ENCODE measurements at regions not wholly inside any gene's neighbourhood (a gene's known extent, or its start where the extent isn't known, plus 50 kb on each side); places are given as distances from the start of the nearest gene placed in this dataset.

GRCh38 chr14:101483829-101484228 lies 77.5 kb upstream of the DIO3 start:
- FAIRE-seq (no peak), DNase-seq (ENCODE audit: low read depth) (no peak)
- Histone ChIP-seq H3K27me3 (ENCODE audit: control insufficient read depth, insufficient read depth, low read length) (no peaks in the 10 kb centered on the region), H3K36me3 (ENCODE audit: control insufficient read depth, insufficient read depth, low read length) (no peaks in the 10 kb centered on the region), H3K4me3 (ENCODE audit: low read depth, low read length) (no peak overlapping the region)
- no peak for TF ChIP-seq CTCF (IDR thresholded peaks at IDR 0.05; ENCODE audit: insufficient read depth, low read length, severe bottlenecking)

- DNase-seq (ENCODE audit: low read depth) (no peak), FAIRE-seq (no peak)
- H3K4me3 ChIP-seq (ENCODE audit: low read depth, low read length) = no peak overlapping the region
- no peak for TF ChIP-seq CTCF (IDR thresholded peaks at IDR 0.05; ENCODE audit: insufficient read depth, low read length, severe bottlenecking)
- H3K27me3 ChIP-seq (ENCODE audit: control insufficient read depth, insufficient read depth, low read length) = peaks cover 2% of the 10 kb centered on the region
- H3K36me3 ChIP-seq (ENCODE audit: control insufficient read depth, insufficient read depth, low read length) = no peaks in the 10 kb centered on the region
Measured at GRCh38 chr14:101489092-101489760, 72.1 kb upstream of the DIO3 start.

- no peak for TF ChIP-seq CTCF (IDR thresholded peaks at IDR 0.05; ENCODE audit: insufficient read depth, low read length, severe bottlenecking)
Measured at GRCh38 chr14:101490771-101491170, 70.5 kb upstream of the DIO3 start.

GRCh38 chr14:101491841-101492240 lies 69.5 kb upstream of the DIO3 start:
- FAIRE-seq = no peak
- Histone ChIP-seq H3K36me3 (ENCODE audit: control insufficient read depth, insufficient read depth, low read length) (no peaks in the 10 kb centered on the region), H3K27me3 (ENCODE audit: control insufficient read depth, insufficient read depth, low read length) (peaks cover 2% of the 10 kb centered on the region), H3K4me3 (ENCODE audit: low read depth, low read length) (no peak overlapping the region)
- DNase-seq (ENCODE audit: low read depth) = no peak
- no peak for TF ChIP-seq CTCF (IDR thresholded peaks at IDR 0.05; ENCODE audit: insufficient read depth, low read length, severe bottlenecking)

More at GRCh38 chr14:101490771-101491170, 70.5 kb upstream of the DIO3 start:
- DNase-seq (ENCODE audit: low read depth) (no peak), FAIRE-seq (peak; percentile 13)
- Histone ChIP-seq H3K36me3 (ENCODE audit: control insufficient read depth, insufficient read depth, low read length) (no peaks in the 10 kb centered on the region), H3K27me3 (ENCODE audit: control insufficient read depth, insufficient read depth, low read length) (peaks cover 2% of the 10 kb centered on the region), H3K4me3 (ENCODE audit: low read depth, low read length) (no peak overlapping the region)

- FAIRE-seq (no peak), DNase-seq (ENCODE audit: low read depth) (no peak)
- no peak for TF ChIP-seq CTCF (IDR thresholded peaks at IDR 0.05; ENCODE audit: insufficient read depth, low read length, severe bottlenecking)
- H3K36me3 ChIP-seq (ENCODE audit: control insufficient read depth, insufficient read depth, low read length) = no peaks in the 10 kb centered on the region
- no peak overlapping the region for H3K4me3 ChIP-seq (ENCODE audit: low read depth, low read length)
- H3K27me3 ChIP-seq (ENCODE audit: control insufficient read depth, insufficient read depth, low read length) = peaks cover 2% of the 10 kb centered on the region
Measured at GRCh38 chr14:101492716-101493115, 68.6 kb upstream of the DIO3 start.

GRCh38 chr14:101494826-101495225 lies 66.5 kb upstream of the DIO3 start:
- DNase-seq (ENCODE audit: low read depth) = no peak
- peaks cover 2% of the 10 kb centered on the region for H3K27me3 ChIP-seq (ENCODE audit: control insufficient read depth, insufficient read depth, low read length)
- no peak for FAIRE-seq
- no peaks in the 10 kb centered on the region for H3K36me3 ChIP-seq (ENCODE audit: control insufficient read depth, insufficient read depth, low read length)
- TF ChIP-seq CTCF (IDR thresholded peaks at IDR 0.05; ENCODE audit: insufficient read depth, low read length, severe bottlenecking) = no peak
- no peak overlapping the region for H3K4me3 ChIP-seq (ENCODE audit: low read depth, low read length)

Data from bronchial epithelial cell (primary cell).